B cell (primary cell): ENCODE measurements at regions not wholly inside any gene's neighbourhood (a gene's known extent, or its start where the extent isn't known, plus 50 kb on each side); places are given as distances from the start of the nearest gene placed in this dataset.

Experiments used
- ATAC-seq: fragments of 200-7000 bp; cut with Tn5 transposase; one replicate; pipeline ENCODE4 v1.10.0; 2021; ENCODE audit warnings: low read depth, mild to moderate bottlenecking, moderate number of reproducible peaks, moderate library complexity
- CTCF ChIA-PET: fragments of 350-600 bp; sonication (Branson Sonifier 250); formaldehyde crosslinking; loops from one replicate; lab custom pipeline; 2021; ENCODE audit warnings: antibody characterized with exemption, inconsistent platforms; lab: Charles Lee
- POLR2A ChIA-PET: fragments of 350-600 bp; sonication (Branson Sonifier 250); formaldehyde crosslinking; loops from one replicate; lab custom pipeline; 2021; ENCODE audit warnings: antibody characterized with exemption; lab: Charles Lee
- DNase-seq: peaks from one replicate; pipeline ENCODE4 v3.0.0; 2013
- H2AFZ ChIP-seq: 2 replicates; pipeline ENCODE4 v1.6.1; 2012; ENCODE audit warnings: mild to moderate bottlenecking, low read depth, low read length; ENCODE audit not compliant: insufficient read depth, poor library complexity, severe bottlenecking
- H3K27ac ChIP-seq, 2 donors: 1 replicate in 1 of 2; 2 replicates in 1 of 2; pipeline ENCODE4 v1.5.1; 2012 to 2013; ENCODE audit warnings: low read length in 2 of 2, mild to moderate bottlenecking in 2 of 2, moderate library complexity in 1 of 2
- H3K27me3 ChIP-seq, 4 experiments: fragments of 200-600 bp in 1 of 4; sonication (generic) in 1 of 4; replicated peaks in 1 of 4; 1 replicate in 2 of 4; 2 replicates in 2 of 4; pipeline versions ENCODE4 v1.6.1 to v1.7.0; 2013 to 2016; ENCODE audit warnings: low read length in 3 of 4, mild to moderate bottlenecking in 2 of 4, mixed read lengths in 1 of 4, moderate library complexity in 1 of 4; ENCODE audit not compliant: insufficient read depth in 4 of 4, control insufficient read depth in 3 of 4; ENCODE audit errors: control extremely low read depth in 1 of 4
- H3K36me3 ChIP-seq, 2 experiments: replicated peaks in 1 of 2; 1 replicate in 1 of 2; 2 replicates in 1 of 2; pipeline versions ENCODE4 v1.6.1 to v1.7.1; 2013; ENCODE audit warnings: low read length in 1 of 2; ENCODE audit not compliant: insufficient read depth in 2 of 2, control insufficient read depth in 1 of 2; ENCODE audit errors: control extremely low read depth in 1 of 2, extremely low read depth in 1 of 2
- H3K4me1 ChIP-seq, 2 donors: fragments of 200-600 bp in 1 of 2; sonication (generic) in 1 of 2; 1 replicate in 1 of 2; 2 replicates in 1 of 2; pipeline versions ENCODE4 v1.5.1 to v1.6.1; 2013 to 2017; ENCODE audit warnings: low read length in 2 of 2; ENCODE audit not compliant: control insufficient read depth in 2 of 2, insufficient read depth in 2 of 2
- H3K4me2 ChIP-seq: replicated peaks from 2 replicates; pipeline ENCODE3; 2012; ENCODE audit warnings: mild to moderate bottlenecking, low read depth, low read length; ENCODE audit not compliant: poor library complexity, severe bottlenecking
- H3K4me3 ChIP-seq, 5 experiments: fragments of 200-600 bp in 1 of 5; sonication (generic) in 1 of 5; 1 replicate in 3 of 5; 2 replicates in 2 of 5; pipeline versions ENCODE4 v1.5.1 to v1.7.0; 2011 to 2016; ENCODE audit warnings: low read length in 4 of 5, mild to moderate bottlenecking in 4 of 5, low read depth in 2 of 5, control low read depth in 1 of 5, moderate library complexity in 1 of 5; ENCODE audit not compliant: insufficient read depth in 1 of 5; ENCODE audit errors: control extremely low read depth in 1 of 5, extremely low read depth in 1 of 5
- H3K79me2 ChIP-seq: fragments of 200-600 bp; sonication (generic); one replicate; pipeline ENCODE4 v1.6.0; 2016; ENCODE audit warnings: low read length; ENCODE audit not compliant: control insufficient read depth, insufficient read depth
- H3K9ac ChIP-seq: fragments of 200-600 bp; sonication (generic); 2 replicates; pipeline ENCODE4 v1.6.1; 2017; ENCODE audit warnings: mild to moderate bottlenecking, low read length, moderate library complexity
- H3K9me3 ChIP-seq, 3 donors: one replicate each; pipeline versions ENCODE4 v1.6.1 to v1.7.1; 2013; ENCODE audit warnings: low read length in 2 of 3; ENCODE audit not compliant: control insufficient read depth in 2 of 3, insufficient read depth in 1 of 3; ENCODE audit errors: control extremely low read depth in 1 of 3
- H4K20me1 ChIP-seq: 2 replicates; pipeline ENCODE4 v1.6.0; 2012; ENCODE audit warnings: mild to moderate bottlenecking, low read length; ENCODE audit not compliant: insufficient read depth, control insufficient read depth, poor library complexity, severe bottlenecking
- H3K27ac Mint-ChIP-seq: one replicate; pipeline ENCODE4 v1.8.0; 2021; ENCODE audit warnings: mixed read lengths
- H3K27me3 Mint-ChIP-seq: one replicate; pipeline ENCODE4 v1.8.0; 2021; ENCODE audit warnings: mixed read lengths
- H3K4me1 Mint-ChIP-seq: one replicate; pipeline ENCODE4 v1.8.0; 2021; ENCODE audit warnings: mixed read lengths
- H3K4me3 Mint-ChIP-seq: one replicate; pipeline ENCODE4 v1.8.0; 2021; ENCODE audit warnings: mixed read lengths
- H3K9me3 Mint-ChIP-seq: one replicate; pipeline ENCODE4 v1.8.0; 2022; ENCODE audit warnings: mixed read lengths; ENCODE audit not compliant: insufficient read depth
- EZH2 ChIP-seq: IDR thresholded peaks from 2 replicates; pipeline ENCODE4 v1.6.1; 2012; ENCODE audit warnings: borderline replicate concordance, low read depth, mild to moderate bottlenecking, moderate library complexity, low read length; ENCODE audit not compliant: insufficient read depth, poor library complexity, severe bottlenecking
- WGBS: methylation state at CpG from one replicate; pipeline ENCODE4 v1.1.5; 2013; ENCODE audit warnings: missing lambda C conversion rate; ENCODE audit not compliant: insufficient coverage; 5-methylcytosine and 5-hydroxymethylcytosine counted together
- intact Hi-C: fragments of 100-400 bp; cut with micrococcal nuclease; formaldehyde crosslinking; loops from one replicate; pipeline ENCODE4 v1.10.0; 2022
- TF ChIP-seq, protein P1 (sequence below): fragments of 200-600 bp; IDR thresholded peaks from one replicate; pipeline ENCODE4 v1.8.0; 2022; ENCODE audit warnings: antibody characterized with exemption, mild to moderate bottlenecking

- Histone ChIP-seq H4K20me1 (no peaks in the 10 kb centered on the region), H3K27ac (no peak overlapping the region), H3K9ac (no peak overlapping the region), H3K4me1 (no peaks in the 10 kb centered on the region), H3K4me3 (no peak overlapping the region), H3K79me2 (no peaks in the 10 kb centered on the region), H3K9me3 (peaks cover 0 to 20% (median 3%) of the 10 kb centered on the region in 3 donors), H3K27me3 (no peaks in the 10 kb centered on the region), H3K36me3 (no peaks in the 10 kb centered on the region), H2AFZ (no peak overlapping the region), H3K4me2 (no peak overlapping the region)
- no peak for DNase-seq
- H3K4me1 Mint-ChIP-seq, result no peaks in the 10 kb centered on the region
- H3K27me3 Mint-ChIP-seq, result no peaks in the 10 kb centered on the region
- no peak overlapping the region for H3K4me3 Mint-ChIP-seq
- H3K27ac Mint-ChIP-seq, result no peak overlapping the region
- ChIA-PET CTCF (no interaction called here), POLR2A (no interaction called here)
- no peak for ATAC-seq
- TF ChIP-seq EZH2, result no peak
- TF ChIP-seq, protein P1, sequence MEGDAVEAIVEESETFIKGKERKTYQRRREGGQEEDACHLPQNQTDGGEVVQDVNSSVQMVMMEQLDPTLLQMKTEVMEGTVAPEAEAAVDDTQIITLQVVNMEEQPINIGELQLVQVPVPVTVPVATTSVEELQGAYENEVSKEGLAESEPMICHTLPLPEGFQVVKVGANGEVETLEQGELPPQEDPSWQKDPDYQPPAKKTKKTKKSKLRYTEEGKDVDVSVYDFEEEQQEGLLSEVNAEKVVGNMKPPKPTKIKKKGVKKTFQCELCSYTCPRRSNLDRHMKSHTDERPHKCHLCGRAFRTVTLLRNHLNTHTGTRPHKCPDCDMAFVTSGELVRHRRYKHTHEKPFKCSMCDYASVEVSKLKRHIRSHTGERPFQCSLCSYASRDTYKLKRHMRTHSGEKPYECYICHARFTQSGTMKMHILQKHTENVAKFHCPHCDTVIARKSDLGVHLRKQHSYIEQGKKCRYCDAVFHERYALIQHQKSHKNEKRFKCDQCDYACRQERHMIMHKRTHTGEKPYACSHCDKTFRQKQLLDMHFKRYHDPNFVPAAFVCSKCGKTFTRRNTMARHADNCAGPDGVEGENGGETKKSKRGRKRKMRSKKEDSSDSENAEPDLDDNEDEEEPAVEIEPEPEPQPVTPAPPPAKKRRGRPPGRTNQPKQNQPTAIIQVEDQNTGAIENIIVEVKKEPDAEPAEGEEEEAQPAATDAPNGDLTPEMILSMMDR, result no peak
- intact Hi-C loops, result no loop called here
- H3K9me3 Mint-ChIP-seq, result peaks cover 3% of the 10 kb centered on the region
- 98% methylated on average over 8 of the region's 10 CpGs for WGBS
Measured at GRCh38 chr21:19853061-19853460, 1145.1 kb upstream of the NCAM2 start.

GRCh38 chr21:19853709-19854575, 1144.3 kb upstream of the NCAM2 start:
- H3K27me3 ChIP-seq, result no peaks in the 10 kb centered on the region
- peaks cover 0 to 20% (median 3%) of the 10 kb centered on the region in 3 donors for H3K9me3 ChIP-seq
- no peak overlapping the region for H3K27ac ChIP-seq
- H3K9ac ChIP-seq, result no peak overlapping the region
- WGBS, result 95% methylated on average over 20 of the region's 22 CpGs
- ChIA-PET CTCF (no interaction called here), POLR2A (no interaction called here)
- no peak for DNase-seq
- H3K4me1 ChIP-seq, result no peaks in the 10 kb centered on the region
- no peaks in the 10 kb centered on the region for H3K79me2 ChIP-seq
- H3K4me3 ChIP-seq, result no peak overlapping the region
- intact Hi-C loops, result no loop called here
- no peaks in the 10 kb centered on the region for H3K4me1 Mint-ChIP-seq
- H2AFZ ChIP-seq, result no peak overlapping the region
- H3K36me3 ChIP-seq, result no peaks in the 10 kb centered on the region
- no peak overlapping the region for H3K4me2 ChIP-seq
- ATAC-seq, result no peak
- peaks cover 3% of the 10 kb centered on the region for H3K9me3 Mint-ChIP-seq
- H3K4me3 Mint-ChIP-seq, result no peak overlapping the region
- TF ChIP-seq, protein P1, result no peak
- TF ChIP-seq EZH2, result no peak
- no peak overlapping the region for H3K27ac Mint-ChIP-seq
- H4K20me1 ChIP-seq, result no peaks in the 10 kb centered on the region
- no peaks in the 10 kb centered on the region for H3K27me3 Mint-ChIP-seq
